ENCODE measurements at regions not wholly inside any gene's neighbourhood (a gene's known extent, or its start where the extent isn't known, plus 50 kb on each side); places are given as distances from the start of the nearest gene placed in this dataset.

- Histone ChIP-seq H3K9me3 (no peaks in the 10 kb centered on the region), H3K27ac (no peak overlapping the region), H3K4me3 (no peak overlapping the region), H3K27me3 (no peaks in the 10 kb centered on the region), H3K4me1 (no peaks in the 10 kb centered on the region), H3K36me3 (no peaks in the 10 kb centered on the region)
- TF ChIP-seq CTCF (IDR thresholded peaks at IDR 0.05) (no peak), POLR2A (IDR thresholded peaks at IDR 0.05) (no peak), POLR2AphosphoS5 (IDR thresholded peaks at IDR 0.05; ENCODE audit: insufficient read depth in 1 of 2, low read depth in 1 of 2) (no peak)
- intact Hi-C loops (cut with DNase I), result no loop called here
- no peak for DNase-seq (ENCODE audit: extremely low spot score in 2 of 2)
Measured at GRCh38 chr4:188197566-188197965, 58.3 kb downstream of the TRIML1 start.

GRCh38 chr4:188198982-188199792 is 59.9 kb downstream of the TRIML1 start:
- H3K4me3 ChIP-seq, result no peak overlapping the region
- TF ChIP-seq POLR2AphosphoS5 (IDR thresholded peaks at IDR 0.05; ENCODE audit: insufficient read depth in 1 of 2, low read depth in 1 of 2) (no peak), POLR2A (IDR thresholded peaks at IDR 0.05) (no peak), CTCF (IDR thresholded peaks at IDR 0.05) (no peak)

GRCh38 chr4:188201851-188202250 is 62.6 kb downstream of the TRIML1 start:
- Histone ChIP-seq H3K9me3 (no peaks in the 10 kb centered on the region), H3K4me3 (no peak overlapping the region), H3K36me3 (no peaks in the 10 kb centered on the region), H3K27me3 (no peaks in the 10 kb centered on the region), H3K27ac (no peak overlapping the region), H3K4me1 (no peaks in the 10 kb centered on the region)
- no peak for DNase-seq (ENCODE audit: extremely low spot score in 2 of 2)
- TF ChIP-seq POLR2AphosphoS5 (IDR thresholded peaks at IDR 0.05; ENCODE audit: insufficient read depth in 1 of 2, low read depth in 1 of 2), result no peak
- no peak for TF ChIP-seq CTCF (IDR thresholded peaks at IDR 0.05)
- TF ChIP-seq POLR2A (IDR thresholded peaks at IDR 0.05), result no peak
- intact Hi-C loops (cut with DNase I), result no loop called here

More at GRCh38 chr4:188198982-188199792, 59.9 kb downstream of the TRIML1 start:
- Histone ChIP-seq H3K36me3 (no peaks in the 10 kb centered on the region), H3K27me3 (no peaks in the 10 kb centered on the region), H3K9me3 (no peaks in the 10 kb centered on the region), H3K27ac (no peak overlapping the region), H3K4me1 (no peaks in the 10 kb centered on the region)
- intact Hi-C loops (cut with DNase I), result no loop called here
- DNase-seq (ENCODE audit: extremely low spot score in 2 of 2), result no peak

- no peaks in the 10 kb centered on the region for H3K36me3 ChIP-seq
- no peaks in the 10 kb centered on the region for H3K9me3 ChIP-seq
- TF ChIP-seq POLR2AphosphoS5 (IDR thresholded peaks at IDR 0.05; ENCODE audit: insufficient read depth in 1 of 2, low read depth in 1 of 2) (no peak), CTCF (IDR thresholded peaks at IDR 0.05) (no peak), POLR2A (IDR thresholded peaks at IDR 0.05) (no peak)
- no peak overlapping the region for H3K4me3 ChIP-seq
- no peak overlapping the region for H3K27ac ChIP-seq
- intact Hi-C loops (cut with DNase I), result no loop called here
- no peaks in the 10 kb centered on the region for H3K4me1 ChIP-seq
- no peak for DNase-seq (ENCODE audit: extremely low spot score in 2 of 2)
- H3K27me3 ChIP-seq, result no peaks in the 10 kb centered on the region
Measured at GRCh38 chr4:188206783-188207182, 67.5 kb downstream of the TRIML1 start.

GRCh38 chr4:188214861-188215260 is 75.6 kb downstream of the TRIML1 start:
- Histone ChIP-seq H3K36me3 (no peaks in the 10 kb centered on the region), H3K27ac (no peak overlapping the region), H3K4me3 (no peak overlapping the region), H3K27me3 (no peaks in the 10 kb centered on the region), H3K9me3 (no peaks in the 10 kb centered on the region), H3K4me1 (no peaks in the 10 kb centered on the region)
- no peak for DNase-seq (ENCODE audit: extremely low spot score in 2 of 2)
- intact Hi-C loops (cut with DNase I), result no loop called here
- TF ChIP-seq POLR2A (IDR thresholded peaks at IDR 0.05) (no peak), POLR2AphosphoS5 (IDR thresholded peaks at IDR 0.05; ENCODE audit: insufficient read depth in 1 of 2, low read depth in 1 of 2) (no peak), CTCF (IDR thresholded peaks at IDR 0.05) (no peak)
